NCI-H748 (cell line): ENCODE measurements at regions not wholly inside any gene's neighbourhood (a gene's known extent, or its start where the extent isn't known, plus 50 kb on each side); places are given as distances from the start of the nearest gene placed in this dataset.

Experiments
- DNase-seq: peaks from one replicate; lab custom pipeline; 2025; ENCODE audit not compliant: unreplicated experiment; lab: John Stamatoyannopoulos, UW

DNA sequence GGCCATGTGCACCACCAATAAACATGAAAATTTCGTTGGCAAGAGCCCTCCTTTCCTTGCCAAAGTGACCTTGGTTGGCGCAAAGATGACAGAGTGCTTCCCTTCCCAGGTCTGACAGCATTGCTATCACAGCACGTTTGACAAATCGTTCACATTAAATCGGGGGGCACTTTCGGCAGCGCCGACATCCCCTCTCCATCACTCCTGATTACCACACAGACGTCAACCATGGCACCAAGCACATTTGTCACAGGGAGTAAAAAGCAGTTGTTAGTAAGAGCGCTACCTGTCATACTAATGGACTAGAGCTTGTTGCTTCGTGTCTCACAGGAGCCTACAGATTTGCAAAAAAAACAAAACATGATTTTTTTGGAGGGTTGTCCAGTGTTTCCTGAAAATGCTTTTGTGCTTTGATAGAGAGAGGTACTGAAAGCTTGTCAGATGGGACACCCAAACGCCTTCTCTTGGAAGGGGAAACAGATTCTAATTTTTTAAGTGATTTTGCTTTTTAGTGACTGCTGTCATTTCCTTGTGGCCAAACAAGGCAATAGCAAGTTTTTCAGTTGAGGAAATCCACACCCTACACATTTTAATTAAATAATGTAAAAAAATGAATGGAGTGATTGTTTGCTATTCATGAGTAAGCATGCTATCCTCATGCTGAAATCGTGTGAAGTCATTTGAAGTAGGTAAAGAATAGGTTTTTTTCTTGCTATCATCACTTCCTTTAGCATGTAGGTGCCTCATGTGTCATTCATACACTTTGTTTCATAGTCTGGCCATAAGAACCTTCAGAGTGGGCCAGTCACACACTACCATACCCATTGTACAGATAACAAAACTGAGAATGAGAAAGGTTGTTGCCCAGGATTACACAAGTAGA is 682.8 kb upstream of the WWC1 start:
- DNase-seq, result no peak

DNA sequence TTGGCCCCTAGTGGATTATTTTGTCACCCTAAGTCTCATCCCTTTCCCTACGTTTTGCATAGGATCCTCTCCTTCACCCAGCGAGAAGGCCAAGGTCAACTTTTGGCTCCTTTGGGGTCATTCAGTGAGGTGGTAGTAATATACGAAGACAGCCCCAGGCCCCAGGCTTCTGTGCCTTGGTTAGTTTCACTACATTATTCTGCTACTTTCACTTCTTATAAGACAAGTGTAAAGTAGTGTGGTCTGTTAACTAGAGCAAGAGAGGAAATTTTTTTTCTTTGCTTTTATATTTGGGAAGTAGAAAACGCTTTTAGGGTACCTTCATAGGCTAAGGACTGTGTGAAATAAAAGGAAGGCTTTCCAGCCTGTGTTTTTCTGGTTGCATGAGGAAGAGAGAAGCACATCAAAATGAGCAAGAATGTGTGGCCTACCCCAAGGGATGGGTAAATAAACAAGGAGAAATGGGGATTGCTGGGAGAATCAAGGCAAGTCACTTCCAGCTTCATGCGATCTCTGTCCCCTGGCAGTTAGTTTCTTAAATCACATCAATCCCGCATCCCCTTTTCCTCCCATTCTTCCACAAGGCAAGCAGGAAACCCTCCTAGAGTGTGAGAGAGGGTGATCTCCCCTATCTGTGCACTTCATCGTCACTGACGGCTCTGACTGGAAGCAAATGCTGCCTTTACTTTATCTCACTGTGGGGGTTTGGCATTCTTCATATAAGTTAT is 677.0 kb upstream of the WWC1 start:
- no peak for DNase-seq

DNA sequence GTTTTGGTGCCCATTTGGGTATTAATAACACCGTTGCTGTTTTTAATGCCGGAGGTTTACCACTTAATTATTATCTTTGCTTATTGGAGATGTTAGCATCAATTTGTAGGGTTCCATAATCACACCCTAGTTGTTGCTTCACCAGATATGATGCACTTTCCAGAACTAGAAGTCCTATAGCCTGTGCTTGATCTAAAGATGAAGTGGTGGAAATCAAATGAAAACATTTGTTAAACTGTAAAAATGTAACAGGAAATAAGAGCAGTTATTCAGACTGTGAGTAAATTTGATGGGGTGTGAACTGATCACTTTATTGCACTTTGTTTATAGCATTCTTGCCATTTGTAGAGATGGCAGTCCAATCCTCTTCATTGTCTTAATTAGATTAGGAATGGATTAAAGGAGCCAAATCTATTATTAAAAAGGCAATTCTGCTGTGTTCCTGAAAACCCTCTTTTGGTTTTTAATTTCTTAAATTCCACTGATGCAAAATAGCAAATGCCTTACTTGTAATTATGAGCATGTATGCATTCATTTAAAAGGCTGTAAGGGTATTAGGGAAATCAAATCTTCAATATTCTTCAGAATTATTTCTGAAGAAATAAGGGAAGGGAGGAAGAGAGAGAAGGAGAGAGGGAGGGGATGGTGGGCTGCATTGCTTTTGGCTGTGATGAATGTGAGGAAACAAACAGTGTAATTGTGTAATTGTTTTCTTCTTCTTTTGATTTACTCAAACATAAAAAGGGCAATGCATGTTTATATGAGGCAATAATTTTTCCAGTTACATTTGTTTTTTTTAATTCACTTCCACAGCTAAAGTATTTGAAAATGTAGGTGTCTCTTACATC is 675.2 kb upstream of the WWC1 start:
- DNase-seq, result no peak

DNA sequence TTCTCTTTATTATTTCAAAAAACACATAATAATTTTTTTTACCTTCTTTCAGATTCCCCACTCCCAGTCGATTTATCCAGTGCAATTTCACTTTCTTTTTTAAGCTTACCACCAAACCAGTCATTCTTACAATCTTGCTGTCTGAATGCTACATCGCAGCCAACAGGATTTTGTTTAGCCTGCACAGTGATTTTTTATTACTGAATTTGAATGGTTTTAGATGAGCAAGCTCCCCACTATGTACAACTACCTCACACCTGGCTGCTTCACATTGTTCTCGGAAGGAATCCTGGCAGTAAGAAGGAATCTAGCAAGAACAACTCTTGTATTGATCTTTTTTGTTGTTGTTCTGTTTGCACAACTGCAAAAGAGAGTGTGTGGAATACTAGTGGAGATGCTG is 668.1 kb upstream of the WWC1 start:
- DNase-seq, result no peak

DNA sequence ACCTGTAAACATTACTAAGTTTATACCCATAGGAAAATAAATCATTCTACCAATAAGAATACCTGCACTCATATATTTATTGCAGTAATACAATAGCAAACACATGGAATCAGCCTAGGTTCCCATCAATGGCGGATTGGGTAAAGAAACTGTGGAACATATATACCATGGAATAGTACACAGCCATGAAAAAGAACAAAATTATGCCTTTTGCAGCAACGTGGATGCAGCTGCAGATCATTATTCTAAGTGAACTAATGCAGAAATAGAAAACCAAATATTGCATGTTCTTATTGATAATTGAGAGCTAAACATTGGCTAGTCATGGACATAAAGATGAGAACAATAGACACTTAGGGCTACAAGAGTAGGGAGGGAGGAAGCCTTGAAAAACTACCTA is 667.4 kb upstream of the WWC1 start:
- no peak for DNase-seq

DNA sequence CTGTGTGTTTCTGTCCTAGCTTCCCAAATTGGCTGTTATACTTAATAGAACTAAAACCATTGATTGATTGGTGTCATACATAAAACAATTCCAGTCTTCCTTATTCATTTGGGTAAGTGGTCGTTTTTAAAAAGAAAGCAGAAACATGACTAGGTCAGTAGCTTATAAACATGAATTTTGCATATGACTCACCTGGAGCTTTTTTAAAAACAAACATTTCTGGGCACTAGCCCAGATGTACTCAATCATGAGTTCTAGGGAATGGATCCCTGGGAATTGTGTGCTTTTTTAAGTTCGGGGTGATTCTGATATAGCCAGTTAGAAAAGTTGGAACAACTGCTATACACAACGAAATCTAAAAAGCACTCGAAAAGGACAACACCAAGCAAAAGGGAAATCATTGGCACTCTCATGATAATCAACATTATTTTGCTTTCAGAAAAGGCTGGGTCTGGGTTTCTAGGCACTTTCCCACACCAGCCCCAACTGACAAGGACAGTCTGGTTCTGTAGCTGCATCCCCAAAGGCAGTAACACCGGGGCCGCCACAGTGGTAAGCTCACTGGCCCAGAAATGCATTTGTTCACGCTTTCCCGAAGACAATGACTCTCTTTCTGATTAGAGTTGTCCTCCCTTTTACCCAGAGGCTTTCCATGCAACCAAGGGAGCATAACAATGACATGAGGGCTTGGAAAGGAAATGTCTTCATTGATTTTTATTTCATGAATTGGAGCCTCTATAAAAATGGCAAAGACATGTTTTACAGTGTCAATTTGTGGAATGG is 664.9 kb upstream of the WWC1 start:
- DNase-seq, result no peak

DNA sequence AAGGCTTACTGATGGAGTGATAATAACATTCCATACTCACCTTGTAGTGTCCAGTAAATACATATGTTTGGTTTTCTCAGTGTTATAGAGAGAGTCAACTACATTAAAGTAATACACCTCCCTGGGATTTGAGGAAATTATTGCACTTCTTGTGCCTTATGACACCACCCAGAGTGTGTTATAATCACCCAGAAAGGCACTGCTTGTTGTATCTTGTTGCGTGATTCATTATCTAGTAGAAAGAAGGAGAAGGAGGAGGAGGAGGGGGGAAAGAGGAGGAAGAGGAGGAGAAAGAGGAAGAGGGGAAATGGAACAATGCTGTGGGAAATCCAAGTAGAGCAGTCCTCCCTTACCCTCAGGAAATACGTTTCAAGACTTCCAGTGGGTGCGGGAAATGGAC is 661.8 kb upstream of the WWC1 start:
- DNase-seq, result no peak

DNA sequence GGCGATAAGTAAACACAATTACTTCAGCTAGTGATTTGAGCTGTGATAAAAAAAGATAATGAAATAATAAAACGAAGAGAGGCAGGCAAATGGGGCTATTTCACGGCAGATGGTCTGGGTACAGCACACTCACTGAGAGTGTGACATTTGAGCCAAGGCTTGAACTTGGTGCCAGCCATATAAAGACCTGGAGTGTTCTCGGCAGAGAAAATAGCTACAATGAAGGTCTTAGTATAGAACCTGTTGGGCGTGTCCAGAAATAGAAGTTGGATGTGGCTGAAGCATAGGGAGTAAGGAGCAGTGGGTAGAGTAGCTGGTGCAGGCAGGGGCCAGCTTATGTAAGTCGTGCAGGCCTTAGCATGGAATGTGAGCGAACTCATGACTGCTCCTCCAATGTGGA is 660.3 kb upstream of the WWC1 start:
- DNase-seq, result no peak

DNA sequence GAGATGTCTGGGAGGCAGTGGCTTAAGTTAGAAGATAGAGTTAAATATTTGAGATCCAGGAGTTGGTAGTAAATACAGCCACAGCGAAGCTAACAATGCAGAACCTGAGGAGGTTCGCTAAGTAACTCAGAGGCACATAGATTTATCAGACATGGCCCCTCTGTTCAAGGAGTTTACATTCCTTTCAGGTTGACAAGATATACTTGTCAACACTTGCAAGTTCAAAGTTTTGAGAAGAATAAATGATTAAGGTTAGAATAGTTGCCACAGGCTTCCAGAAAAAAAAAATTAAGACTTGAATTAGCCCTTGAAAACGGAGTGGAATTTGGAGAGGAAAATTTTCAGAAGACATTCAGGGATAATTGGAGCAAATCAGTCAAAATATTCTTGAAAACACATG is 658.3 kb upstream of the WWC1 start:
- DNase-seq, result no peak

DNA sequence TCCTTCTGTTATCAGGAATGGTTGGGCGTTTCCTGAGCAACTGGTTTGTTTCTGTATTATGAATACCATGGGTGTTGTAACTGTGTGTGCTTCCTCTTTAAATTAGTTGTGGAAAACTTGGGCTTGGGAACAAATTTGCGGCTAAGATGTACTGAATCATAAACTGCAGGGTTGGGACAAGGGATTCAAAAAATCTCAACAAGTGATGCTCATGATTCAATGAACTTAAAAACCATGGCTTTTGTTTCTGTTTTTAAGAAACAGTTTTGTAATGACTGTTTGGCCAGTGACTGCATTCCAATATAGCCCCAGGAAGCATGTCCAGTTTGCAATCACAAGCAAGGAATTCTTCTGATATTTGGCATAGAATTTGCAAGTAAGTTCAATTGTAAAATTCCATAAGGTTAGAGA is 657.5 kb upstream of the WWC1 start:
- DNase-seq, result no peak

DNA sequence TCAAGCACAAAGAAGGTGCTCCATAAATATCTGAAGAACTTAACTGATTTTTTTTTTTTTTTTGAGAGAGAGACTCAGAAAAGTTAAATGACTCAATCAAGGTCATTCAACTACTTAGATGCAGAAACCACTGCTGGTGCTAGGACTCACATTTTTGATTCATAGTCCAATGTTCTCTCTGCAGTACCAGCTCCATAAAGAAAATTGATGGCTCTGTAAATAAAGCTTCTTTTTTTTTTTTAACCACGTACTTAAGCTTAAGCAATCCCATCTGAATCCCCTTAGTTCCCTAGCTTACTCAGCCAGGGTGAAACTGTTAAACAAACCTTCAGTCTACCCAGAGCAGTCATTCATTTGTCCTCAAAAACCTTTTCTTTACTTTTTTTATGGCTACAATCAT is 657.0 kb upstream of the WWC1 start:
- no peak for DNase-seq

DNA sequence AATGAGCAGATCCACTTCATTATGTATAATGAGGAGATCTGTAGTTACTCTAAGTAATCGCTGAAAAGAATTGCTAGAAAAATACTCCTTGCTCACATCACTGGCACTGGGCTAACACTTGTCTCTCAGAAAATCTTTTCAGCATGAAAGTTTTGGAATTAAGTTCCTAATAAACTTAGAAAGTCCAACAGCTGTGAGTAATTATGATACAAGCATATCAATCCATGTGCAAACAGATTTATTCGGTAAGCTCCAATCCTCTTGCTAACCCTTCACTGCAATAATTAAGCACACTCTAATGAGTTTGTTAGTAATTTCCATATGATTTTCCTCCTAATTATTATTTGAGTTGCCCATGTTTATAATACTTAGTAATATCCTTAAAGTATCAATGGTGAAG is 652.6 kb upstream of the WWC1 start:
- no peak for DNase-seq

DNA sequence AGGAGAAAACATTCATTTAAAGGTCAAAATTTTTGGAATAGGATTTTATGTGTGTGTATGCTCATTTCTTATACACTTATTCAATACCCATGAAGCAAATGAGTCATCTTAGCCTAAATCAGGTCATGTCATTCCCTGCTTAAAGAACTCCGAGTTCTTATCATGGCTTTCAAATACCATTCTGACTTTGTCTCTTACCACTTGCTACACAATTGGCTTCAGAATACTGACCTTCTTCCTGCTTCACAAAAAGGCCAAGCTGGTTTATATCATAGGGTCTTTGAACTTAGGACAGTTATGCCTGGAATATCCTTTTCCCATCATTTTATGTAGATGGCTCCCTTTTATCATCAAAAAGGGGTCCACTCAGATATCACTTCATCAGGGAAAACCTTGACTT is 652.2 kb upstream of the WWC1 start:
- DNase-seq, result no peak

DNA sequence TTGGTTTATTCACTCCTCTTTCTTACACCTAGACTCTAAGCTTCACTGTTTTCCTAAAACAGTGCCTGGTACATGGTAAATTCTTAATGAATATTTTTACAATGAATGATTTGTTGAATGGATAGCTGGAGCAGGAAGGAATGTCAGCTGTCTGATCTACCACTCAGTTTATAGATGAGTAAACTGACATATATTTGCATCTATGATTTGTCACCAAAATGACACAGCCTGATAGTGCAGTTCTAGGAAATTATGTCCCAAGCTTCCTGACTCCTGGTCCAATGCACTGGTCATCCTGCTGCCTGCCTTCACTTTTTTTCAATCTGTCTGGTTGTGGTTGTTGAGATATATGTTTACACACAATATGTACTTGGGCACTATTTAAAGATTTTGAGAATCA is 651.7 kb upstream of the WWC1 start:
- DNase-seq, result no peak

DNA sequence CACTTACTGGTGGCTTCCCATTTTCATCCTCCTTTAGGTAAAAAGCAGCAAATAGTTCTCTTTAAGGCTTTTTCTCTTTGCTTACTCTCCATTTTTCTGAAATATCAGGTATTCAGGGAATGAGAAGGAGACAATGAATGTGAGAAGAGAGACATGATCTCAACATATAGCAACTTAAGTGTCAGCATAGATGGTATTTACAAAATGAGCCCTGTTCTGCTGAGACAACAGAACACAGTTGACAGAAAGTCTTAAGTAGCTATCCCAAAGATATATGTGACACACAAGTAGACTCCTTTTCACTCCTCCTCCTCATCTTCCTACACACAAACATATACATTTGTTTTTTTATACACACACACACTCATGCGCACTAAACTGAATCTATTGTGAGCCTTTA is 649.3 kb upstream of the WWC1 start:
- no peak for DNase-seq

DNA sequence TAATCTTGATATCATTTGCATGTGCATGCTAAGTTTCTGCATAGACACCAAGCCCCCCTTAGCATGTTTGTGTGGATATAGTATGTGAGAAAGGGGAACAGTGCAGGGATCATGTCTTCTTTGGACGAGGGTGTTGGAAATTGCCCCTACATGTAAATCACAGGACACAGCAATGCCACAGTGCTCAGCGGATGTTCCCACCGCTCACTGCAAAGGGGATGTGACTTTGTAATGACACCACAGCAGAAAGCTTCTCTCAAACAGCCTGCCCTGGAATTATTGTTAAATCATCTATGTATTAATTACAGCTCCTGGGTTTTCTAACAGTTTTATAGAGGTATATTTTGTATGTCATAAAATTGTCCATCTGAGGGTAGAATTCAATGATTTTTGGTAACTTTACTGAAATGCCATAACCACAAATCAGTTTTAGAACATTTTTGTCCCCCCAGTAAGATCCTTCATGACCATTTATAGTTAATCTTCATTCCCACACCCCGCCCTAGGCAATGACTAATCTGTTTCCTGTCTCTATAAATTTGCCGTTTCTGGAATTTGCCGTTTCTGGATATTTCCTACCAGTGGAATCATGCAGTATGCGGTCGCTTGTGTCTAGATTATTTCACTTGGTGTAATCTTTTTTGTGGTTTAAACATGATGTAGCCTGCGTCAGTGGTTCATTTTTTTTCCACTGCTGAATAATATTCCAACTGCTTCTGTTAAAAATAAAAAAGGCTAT is 648.5 kb upstream of the WWC1 start:
- no peak for DNase-seq

DNA sequence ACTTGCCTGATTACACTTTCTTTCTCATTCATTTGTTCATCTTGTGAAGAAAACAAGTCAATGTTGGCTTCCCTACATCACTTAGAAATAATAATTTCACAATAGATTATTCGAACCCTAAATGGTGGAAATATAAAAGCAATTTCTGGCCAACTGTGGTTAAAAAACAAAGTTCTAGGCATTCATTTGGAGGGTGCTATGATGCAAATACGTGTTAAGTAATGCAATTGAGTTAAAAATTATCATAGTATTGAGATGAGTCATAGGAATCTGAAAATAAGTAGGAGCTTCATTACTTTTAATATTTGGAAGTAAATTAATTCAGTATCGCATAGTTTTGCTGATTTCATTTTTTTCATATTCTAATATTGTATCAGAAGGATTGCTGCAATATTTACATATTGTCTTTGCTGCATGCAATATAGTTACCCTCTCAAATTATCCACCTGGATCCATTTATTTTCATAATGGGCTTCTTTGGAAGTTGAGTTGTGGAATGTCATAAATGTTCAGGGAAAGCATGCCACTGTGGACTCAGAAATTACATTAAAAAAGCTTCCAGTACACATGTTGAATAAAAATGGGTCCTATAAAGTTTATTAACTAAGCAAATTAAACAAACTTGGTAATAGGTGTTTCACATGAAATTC is 647.7 kb upstream of the WWC1 start:
- DNase-seq, result no peak

DNA sequence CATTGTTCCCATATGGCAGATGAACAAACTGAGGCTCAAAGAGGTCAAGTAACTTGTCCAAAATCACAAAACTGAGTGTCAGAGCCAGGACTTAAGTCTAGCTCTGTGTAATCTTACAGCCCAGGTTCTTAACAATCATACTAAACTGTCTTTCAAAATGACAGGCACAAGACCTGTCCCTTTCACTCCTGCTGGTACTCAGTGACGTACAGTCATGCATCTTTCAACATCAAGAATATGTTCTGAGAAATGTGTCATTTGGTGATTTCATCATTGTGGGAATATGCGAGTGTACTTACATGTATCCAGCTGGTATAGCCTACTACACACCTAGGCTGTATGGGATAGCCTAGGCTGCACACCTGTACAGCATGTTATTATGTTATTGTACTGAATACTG is 646.8 kb upstream of the WWC1 start:
- no peak for DNase-seq

DNA sequence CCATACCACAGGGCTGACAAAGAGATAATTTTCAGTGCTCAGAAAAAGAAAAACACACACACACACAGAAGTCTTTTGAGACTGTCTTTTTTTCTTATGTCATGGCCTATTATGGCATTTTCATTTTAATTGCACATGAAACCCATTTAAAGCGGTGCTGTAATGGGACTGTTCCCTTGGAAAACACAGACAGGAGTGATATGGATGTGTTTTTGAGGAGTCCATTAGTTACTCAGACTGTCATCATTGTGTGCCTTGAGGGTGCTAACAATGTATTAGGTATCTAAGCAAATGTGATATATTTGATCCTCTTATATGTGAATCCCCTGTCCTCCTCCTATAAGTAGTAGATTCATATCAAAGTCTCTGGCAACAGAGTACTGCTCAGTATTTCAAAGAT is 642.0 kb upstream of the WWC1 start:
- no peak for DNase-seq

DNA sequence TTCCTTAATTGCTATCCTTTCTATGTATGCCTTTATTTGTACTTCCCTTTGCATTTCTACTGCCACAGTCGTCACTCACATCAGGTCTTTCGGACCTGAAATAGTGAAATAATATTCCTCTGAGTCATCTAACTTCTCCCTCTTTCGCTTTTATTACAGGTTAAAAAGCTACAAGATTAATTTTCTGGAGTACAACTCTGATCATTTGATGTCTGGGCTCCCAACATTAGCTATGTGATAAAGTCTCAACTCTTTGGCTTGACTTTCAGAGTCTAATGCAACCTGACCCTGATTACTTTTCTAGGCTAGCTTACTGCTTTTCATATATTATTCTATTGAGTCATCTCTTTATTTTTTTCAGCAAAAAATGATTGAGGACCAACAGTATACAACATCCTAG is 638.8 kb upstream of the WWC1 start:
- no peak for DNase-seq
